Stimulated activated CD4-positive, alpha-beta T cell treated with anti-CD3 and anti-CD28 coated beads, Interleukin-4, amount 100 ng/mL, for 1 hour (primary cell): ENCODE measurements at regions not wholly inside any gene's neighbourhood (a gene's known extent, or its start where the extent isn't known, plus 50 kb on each side); places are given as distances from the start of the nearest gene placed in this dataset.
"Not testable (repeated sequence)": the region's sequence is repeated elsewhere in the genome, so short reads cannot be mapped to it uniquely, and the experiment has no call there.

ENCODE experiments used
- DNase-seq: peaks from one replicate; pipeline ENCODE4 v3.0.0-alpha.2; 2020

DNA sequence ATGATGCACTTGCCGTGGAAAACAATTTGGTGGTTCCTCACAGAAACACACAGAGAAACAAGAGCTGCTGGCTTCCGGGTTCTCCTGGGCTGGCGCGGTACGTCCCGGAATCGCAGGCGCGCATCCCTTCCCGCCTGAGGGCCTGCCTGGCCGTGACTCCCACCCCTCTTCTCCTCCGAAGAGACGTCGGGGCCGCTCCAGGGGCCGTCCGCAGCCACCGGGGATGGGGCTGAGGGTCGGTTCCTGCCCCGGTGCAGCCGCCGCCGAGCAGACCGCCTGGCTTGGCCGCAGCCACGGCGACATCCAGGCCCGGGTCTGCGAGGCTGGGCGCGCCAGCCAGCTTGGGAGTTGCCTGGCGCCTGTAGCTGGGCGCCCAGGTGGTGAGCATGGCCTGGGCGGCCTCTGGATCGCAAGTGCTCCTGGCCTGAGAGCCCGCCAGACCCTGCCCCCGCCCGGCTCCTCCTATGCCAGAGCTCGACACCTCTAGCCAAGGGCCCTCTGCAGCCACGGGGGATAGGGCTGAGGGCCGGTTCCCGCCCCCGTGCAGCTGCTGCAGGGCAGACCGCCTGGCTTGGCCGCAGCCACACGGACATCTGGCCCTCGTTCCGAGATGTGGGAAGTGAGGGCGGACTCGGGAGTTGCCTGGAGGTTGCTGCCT lies 1647.5 kb downstream of the SPATA31A7 start:
- DNase-seq = peak; percentile 29

DNA sequence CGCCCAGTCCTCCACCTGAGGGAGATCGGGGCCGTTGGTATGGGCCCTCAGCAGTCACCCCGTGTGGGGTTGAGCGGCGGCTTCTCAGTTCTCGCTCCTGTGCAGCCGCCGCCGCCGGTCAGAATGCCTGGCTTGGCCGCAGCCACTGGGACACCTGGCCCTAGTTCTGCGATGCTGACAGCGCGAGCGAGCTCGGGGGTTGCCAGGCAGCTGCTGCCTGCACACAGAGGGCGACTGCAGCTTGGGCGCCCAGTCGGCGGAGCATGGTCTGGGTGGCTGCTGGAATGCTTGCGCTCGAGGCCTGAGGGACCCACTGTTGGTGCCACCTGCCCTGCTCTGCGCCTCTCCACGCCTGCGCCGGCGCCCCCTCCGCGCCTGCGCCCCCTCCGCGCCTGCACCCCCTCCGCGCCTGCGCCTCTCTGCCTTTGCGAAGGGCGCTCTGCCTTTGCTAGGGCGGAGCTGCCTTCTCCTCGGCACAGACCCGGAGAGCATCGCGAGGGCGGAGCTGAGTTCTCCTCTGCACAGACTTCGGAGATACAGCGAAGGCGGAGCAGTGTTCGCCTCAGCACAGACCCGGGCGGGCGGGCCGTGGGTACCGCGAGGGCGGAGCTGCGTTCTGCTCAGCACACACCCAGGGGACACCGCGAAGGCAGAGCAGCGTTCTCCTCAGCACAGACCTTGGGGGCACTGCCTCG lies 1648.3 kb downstream of the SPATA31A7 start:
- peak; percentile 91 for DNase-seq

DNA sequence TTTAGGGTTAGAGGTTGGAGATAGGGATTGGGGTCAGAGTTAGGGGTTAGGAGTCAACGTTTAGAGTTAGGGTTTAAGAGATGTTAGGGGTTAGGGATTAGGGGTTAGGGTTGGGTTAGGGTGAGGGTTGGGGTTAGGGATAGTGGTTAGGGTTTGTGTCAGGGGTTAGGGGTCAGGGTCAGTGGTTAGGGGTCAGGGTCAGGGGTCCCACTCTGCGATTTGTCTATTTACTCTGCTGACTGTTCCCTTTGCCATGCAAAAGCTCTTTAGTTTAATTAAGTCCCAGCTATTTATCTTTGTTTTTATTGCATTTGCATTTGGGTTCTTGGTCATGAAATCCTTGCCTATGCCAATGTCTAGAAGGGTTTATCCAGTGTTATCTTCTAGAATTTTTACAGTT lies 1649.3 kb downstream of the SPATA31A7 start:
- DNase-seq = not testable (repeated sequence)

DNA sequence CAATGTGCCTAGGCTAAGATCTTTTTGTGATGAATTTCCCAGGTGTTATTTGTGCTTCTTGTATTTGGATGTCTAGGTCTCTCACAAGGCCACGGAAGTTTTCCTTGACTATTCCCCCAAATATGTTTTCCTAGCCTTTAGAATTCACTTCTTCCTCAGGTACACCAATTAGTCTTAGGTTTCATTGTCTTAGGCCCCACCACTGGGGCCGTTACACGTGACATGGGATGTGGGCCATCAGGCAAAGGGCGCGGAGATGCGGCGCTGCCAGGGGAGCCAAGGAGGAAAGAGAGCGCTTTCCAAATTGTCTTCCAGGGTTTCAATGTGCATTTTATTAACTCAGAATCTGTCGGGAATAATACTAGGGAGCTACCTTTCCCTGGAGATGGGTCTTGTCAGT lies 1653.3 kb downstream of the SPATA31A7 start:
- not testable (repeated sequence) for DNase-seq

DNA sequence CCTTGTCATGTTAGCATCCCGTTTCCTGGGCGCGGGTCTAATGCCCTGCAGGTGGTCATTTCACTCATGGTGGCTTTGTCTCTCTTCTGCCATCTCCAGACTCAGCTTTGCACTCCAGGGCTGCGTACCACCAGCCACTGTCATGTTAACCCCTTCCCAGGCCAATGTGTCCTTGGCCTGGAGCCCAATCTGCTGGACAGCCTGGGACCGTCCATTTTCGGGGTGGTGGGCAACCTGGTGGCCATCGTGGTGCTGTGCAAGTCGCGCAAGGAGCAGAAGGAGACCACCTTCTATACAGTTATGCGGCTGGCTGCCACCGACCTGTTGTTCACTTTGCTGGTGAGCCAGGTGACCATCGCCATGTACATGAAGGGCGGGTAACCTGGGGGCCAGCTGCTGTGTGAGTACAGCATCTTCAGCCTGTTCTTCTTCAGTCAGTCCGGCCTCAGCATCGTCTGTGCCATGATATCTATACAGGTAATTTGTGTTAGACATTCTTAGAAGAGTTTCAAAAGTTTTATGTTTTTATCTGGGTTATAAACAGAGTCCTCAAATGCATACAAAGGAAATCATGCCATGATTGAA lies 1654.0 kb downstream of the SPATA31A7 start:
- DNase-seq = not testable (repeated sequence)

DNA sequence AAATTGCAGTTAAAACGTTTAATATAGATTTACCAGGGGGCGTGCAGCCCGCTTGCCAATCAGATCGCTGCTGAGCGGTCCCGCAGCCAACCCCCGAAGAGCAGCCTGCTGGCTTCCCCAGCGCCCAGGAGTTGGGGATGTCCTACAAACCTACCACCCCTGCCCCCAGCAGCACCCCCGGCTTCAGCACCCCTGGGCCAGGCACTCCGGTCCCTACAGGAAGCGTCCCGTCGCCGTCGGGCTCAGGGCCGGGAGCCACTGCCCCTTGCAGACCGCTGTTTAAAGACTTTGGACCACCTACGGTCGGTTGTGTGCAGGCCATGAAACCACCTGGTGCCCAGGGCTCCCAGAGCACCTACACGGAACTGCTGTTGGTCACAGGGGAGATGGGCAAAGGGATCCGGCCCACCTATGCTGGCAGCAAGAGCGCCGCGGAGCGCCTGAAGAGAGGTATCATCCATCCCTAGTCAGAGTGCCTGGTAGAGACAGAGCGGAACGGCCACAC lies 1654.9 kb downstream of the SPATA31A7 start:
- not testable (repeated sequence) for DNase-seq

DNA sequence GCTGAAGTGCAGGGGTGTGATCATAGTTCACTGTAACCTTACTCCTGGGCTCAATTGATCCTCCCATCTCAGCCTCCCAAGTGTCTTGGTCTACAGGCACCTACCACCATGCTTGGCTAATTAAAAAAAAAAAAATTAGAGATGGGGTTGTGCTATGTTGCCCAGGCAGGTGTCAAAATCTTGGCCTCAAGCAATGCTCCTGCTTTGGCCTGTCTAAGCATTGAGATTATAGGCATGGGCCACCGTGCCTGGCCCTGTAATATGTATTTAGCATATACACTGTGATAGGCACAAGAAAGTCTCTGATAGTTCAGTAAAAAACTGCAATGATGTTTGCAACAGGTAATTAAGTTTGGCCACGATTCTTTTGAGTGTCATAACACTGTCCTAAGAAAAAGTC lies 1658.4 kb downstream of the SPATA31A7 start:
- not testable (repeated sequence) for DNase-seq

DNA sequence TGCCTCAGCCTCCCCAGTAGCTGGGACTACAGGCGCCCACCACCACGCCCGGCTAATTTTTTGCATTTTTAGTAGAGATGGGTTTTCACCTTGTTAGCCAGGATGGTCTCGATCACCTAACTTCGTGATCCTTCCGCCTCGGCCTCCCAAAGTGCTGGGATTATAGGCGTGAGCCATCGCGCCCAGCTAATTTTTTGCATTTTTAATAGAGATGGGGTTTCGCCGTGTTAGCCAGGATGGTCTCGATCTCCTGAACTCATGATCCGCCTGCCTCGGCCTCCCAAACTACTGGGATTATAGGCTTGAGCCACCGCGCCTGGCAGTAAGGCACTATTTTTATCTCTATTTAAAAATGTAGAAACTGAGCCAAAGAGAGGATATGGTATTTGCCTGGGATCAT lies 1660.2 kb downstream of the SPATA31A7 start:
- DNase-seq = not testable (repeated sequence)

DNA sequence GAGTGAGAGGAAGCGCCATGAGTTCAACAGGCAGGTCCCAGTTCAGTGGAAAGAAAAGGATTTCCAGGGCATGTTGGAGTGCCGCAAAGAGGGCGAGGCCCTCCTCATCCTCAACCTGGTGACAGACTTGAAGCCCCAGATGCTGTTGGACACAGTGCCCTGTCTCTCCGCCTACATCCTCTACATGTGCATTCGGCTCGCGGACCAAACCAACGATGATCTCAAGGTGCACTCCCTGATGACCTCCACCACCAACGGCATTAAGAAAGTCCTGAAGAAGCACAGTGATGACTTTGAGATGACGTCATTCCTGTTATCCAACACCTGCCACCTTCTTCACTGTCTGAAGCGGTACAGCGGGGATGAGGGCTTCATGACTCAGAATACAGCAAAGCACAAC lies 1667.4 kb downstream of the SPATA31A7 start:
- not testable (repeated sequence) for DNase-seq

DNA sequence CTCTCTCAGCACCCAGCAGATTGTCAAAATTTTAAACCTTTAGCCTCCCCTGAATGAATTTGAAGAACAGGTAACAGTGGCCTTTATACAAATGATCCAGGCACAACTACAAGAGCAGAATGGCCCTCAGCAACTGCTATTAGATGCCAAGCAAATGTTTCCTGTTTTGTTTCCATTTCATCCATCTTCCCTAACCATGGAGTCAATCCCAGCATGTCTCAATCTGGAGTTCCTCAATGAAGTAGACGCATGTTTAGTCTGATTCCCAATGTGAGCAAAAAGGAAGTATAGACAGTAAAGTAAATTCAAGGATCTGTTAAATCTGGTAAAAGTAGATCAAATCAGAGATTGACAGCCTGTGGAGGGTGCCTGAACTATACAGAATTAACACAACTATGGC lies 1668.4 kb downstream of the SPATA31A7 start:
- DNase-seq = not testable (repeated sequence)

DNA sequence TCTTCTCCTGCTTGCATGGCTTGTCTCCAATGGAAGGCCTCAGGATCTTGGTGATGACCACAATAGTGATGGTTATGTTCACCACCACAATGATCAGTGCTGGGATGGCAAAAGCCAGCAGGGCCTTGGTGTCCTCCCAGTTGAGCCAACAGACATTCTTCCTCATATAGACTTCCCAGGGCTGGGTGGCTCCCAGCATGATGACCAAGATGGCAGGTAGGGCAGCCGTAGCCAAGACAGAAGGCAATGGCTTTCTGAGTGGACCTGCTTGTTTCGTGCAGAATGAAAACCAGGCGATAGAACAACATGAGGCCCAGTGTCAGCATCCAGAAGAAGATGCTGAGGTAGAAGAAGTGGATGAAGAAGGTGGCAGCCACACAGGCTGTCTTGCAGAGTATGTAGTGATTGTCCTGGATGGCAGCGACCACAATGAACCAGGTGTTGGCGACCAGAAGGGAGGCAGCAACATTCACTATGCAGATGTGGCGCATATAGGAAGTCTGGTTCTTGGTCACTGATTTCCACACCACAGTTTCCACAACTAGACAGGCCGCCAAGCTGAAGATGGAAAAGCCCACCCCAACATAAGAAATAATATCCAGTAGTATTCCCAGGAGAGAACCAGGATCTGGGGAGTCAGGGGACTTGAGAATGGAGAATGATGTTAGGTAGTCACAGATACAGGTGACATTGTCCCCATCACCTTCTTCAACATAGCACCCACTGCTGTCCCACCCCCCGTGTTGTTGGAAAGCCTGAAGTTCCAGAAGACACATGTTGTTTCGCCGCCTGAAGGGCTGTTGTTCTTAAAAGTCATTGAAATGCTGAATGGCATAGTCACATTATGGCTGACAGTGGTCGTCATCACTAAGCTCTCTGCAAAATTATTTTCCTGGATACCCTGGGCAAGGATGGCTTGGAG lies 1671.4 kb downstream of the SPATA31A7 start:
- not testable (repeated sequence) for DNase-seq

DNA sequence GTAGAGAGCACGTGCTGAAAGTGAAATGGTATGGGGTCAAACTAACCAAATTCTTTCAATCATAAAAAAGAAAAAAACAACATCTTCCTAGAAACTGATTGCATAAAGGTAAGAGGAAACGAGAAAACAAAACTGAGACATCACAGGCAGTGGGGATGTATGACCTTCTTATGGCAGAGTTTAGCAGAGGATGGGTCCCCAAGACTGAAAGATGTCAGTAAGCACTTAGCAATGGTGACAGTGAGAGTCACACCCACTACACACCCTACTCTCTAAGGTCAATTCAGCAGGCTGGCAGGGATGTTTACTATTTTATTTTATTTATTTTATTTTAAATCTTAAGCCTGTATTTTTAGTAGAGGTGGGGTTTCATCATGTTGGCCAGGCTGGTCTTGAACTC lies 1672.3 kb downstream of the SPATA31A7 start:
- not testable (repeated sequence) for DNase-seq

DNA sequence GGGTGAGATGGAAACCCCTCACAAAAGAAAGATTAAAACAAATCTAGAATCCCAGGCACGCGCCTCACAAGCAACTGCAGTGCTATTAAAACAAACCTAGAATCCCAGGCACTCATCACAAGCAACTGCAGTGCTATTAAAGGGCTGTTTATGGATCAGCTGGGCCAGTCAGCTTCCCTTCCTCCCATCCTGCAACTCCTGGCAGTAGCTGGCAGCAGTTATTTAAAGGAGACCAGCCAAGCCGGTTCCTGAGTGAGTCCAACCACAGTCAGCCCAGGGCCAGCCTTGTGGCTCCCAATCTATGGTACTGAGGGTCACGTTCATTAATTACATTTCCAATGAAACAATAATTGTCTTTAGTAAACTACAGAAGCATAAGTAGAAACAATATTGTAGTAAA lies 1673.5 kb downstream of the SPATA31A7 start:
- DNase-seq = not testable (repeated sequence)

DNA sequence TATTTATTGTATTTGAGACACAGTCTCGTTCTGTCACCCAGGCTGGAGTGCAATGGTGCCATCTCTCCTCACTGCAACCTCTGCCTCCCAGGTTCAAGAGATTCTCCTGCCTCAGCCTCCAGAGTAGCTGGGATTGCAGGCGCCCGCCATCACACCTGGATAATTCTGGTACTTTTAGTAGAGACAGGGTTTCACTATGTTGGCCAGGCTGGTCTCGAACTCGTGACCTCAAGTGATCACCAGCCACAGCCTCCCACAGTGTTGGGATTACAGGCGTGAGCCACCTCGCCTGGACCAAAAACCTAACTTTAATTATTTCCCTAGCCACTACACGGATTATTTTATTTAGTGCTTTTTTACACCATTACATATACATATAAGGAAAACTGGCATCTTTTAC lies 1674.0 kb downstream of the SPATA31A7 start:
- DNase-seq = not testable (repeated sequence)

DNA sequence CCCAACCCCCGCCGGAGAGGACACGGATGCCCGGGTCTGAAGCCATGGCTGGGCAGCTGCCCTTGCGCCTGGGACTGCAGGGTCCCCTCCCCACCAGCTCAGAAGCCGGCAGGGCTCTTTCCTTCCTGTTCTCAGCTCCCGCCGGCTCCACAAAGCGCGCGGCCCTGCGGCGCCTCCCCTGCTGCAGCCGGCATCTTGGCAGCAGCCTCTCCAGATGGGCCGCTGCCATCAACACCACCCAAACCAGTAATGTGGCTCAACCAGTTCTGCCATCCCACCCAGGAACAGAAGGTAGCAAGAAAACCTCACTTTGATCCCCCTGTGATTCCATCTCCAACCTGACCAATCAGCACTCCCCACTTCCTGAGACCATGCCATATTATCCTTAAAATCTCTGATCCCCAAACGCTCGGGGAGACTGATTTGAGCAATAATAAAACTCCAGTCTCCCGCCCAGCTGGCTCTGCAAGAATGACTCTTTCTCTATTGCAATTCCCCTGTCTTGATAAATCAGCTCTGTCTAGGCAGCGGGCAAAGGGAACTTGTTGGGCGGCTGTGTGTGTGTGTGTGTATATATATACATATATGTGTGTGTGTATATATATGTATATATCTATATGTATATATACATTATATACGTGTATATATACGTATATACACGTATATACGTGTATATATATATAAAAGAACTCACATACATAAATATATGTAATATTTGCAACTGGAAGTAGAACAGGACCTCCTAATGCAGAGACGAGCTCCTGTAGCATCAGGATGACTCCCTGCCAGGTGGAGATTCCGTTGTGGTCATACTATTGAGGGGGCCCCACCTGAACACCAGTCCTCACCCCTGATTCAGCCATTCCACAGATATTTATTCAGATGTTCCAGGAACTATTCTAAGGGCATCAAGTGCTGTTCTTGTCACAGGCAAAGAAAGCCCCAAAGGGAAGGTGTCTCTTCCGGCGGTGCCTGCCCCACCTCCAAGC lies 1674.9 kb downstream of the SPATA31A7 start:
- not testable (repeated sequence) for DNase-seq

DNA sequence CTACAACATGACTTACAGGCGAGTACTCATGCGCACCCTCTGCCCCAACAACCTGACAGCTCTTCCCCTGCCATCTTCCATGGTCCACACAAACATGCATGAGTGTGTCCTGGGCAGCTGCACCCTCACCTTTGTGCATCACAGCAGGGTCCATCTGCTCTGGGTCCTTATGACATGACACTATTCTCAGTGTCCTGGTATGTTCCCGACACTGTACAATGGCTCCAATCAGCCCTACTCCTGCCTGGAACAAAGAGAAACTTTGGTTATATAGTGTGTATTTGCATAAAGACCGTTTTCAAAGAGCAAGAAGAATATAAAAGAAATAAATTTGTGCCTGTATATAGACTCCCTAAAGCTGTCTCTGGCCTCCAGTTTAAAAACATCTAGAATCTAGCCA lies 1679.2 kb downstream of the SPATA31A7 start:
- not testable (repeated sequence) for DNase-seq

DNA sequence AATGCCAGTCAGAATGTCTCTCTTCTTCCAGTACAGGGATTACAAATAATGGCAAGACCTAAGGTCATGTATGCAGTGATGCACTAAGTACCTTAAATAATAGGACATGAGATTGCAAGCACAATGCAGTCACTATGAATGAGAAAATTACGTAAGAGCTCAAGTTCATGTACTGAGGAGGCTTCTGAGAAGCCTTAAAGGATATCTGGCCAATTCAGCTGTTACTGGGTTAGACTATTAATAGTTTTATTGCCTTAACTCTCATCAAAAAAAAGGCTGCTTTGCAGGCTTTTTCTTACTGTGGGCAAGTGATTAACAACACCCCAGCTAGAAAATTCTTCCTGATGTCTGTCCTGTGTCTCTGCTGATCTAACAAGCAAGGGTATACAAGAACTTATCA lies 1681.9 kb downstream of the SPATA31A7 start:
- not testable (repeated sequence) for DNase-seq

DNA sequence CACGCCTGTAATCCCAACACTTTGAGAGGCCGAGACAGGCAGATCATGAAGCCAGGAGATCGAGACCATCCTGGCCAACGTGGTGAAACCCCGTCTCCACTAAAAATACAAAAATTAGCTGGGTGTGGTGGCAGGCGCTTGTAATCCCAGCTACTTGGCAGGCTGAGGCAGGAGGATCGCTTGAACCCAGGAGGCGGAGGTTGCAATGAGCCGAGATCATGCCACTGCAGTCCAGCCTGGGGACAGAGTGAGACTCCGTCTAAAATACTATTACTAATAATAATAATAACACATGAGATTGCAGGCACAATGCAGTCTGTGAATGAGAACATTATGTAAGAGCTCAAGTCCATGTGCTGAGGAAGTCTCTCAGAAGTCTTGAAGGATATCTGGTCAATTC lies 1684.4 kb downstream of the SPATA31A7 start:
- not testable (repeated sequence) for DNase-seq

DNA sequence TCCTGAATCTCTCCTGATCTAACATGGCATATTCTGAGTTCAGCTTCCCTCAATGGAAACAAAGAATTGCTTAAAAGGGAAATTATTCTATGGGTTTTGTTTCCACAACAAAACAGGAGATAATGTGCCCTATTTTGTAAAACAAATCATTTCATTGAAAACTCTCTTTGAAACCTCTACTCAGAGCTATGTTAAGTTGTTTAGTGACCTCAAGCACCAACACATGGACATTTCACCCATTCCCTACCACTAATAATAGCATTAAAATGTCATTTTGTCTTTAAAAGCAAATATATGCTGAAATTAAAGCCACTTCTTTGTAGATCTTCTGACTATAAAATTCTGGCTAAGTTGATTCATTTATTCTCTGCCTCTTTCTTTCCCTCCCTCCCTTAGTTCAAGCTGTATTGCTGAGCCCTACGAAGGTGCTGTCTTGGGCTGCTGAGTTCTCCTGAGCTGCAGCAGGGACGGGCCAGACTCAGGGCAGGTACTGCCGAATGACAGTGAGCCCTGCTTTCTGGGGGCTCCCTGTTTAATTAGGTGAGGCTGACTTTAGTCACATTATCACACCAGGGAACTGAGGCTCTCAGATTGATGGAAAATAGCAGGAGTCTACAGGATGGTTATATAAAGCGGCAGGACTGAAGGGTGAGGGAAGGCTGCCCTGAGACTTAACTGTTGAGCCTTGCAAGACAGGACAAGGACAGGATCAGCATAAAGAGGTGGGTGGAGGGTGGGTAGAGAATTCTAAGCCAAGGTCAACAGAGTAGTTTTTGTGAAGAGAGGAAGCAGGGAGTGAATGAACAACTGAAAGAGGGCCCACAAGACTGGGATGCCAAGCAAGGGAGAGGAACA lies 1685.1 kb downstream of the SPATA31A7 start:
- DNase-seq = not testable (repeated sequence)

DNA sequence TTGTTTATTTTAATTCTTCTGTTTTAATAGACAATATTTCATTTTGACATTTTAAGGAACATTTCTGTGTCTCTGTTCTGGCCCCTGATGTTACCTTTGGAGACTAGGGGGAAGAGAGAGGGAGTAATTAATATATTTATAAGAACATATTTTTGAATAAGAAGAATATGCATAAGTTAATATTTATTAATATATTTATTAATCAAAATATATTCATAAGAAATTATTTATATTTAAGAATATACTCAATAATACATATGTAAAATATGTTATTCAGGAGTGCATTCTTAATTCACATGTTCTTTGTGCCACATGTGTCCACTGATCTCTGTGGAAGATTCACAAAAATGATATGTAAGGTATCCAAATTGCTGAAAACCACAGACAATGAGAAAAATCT lies 1687.7 kb downstream of the SPATA31A7 start:
- DNase-seq = not testable (repeated sequence)
